Common myeloid progenitor, CD34-positive (primary cell): ENCODE measurements at regions not wholly inside any gene's neighbourhood (a gene's known extent, or its start where the extent isn't known, plus 50 kb on each side); places are given as distances from the start of the nearest gene placed in this dataset.

Experiments
- CTCF ChIA-PET: fragments of 350-600 bp; sonication (Branson Sonifier 250); formaldehyde crosslinking; loops from one replicate; lab custom pipeline; 2021; ENCODE audit warnings: antibody characterized with exemption; lab: Charles Lee
- POLR2A ChIA-PET: fragments of 350-600 bp; sonication (Branson Sonifier 250); formaldehyde crosslinking; loops from one replicate; lab custom pipeline; 2021; ENCODE audit warnings: antibody characterized with exemption; lab: Charles Lee
- DNase-seq, 3 donors: peaks; one replicate each; pipeline versions ENCODE4 v3.0.0 to v3.0.0-alpha.2; 2013
- H3K27ac ChIP-seq, 2 experiments: 1 replicate in 1 of 2; 2 replicates in 1 of 2; pipeline ENCODE4 v1.7.0; 2013; ENCODE audit warnings: inconsistent platforms in 2 of 2, low read length in 2 of 2, mild to moderate bottlenecking in 2 of 2, low read depth in 1 of 2, moderate library complexity in 1 of 2; ENCODE audit not compliant: severe bottlenecking in 2 of 2, insufficient read depth in 1 of 2, poor library complexity in 1 of 2
- H3K27me3 ChIP-seq, 5 experiments: replicated peaks in 2 of 5; 1 replicate in 3 of 5; 2 replicates in 2 of 5; pipeline versions ENCODE4 v1.6.1 to v1.7.0; 2013; ENCODE audit warnings: low read length in 4 of 5, mild to moderate bottlenecking in 2 of 5, moderate library complexity in 2 of 5, inconsistent platforms in 1 of 5; ENCODE audit not compliant: insufficient read depth in 5 of 5, control insufficient read depth in 4 of 5
- H3K36me3 ChIP-seq, 4 experiments: 1 replicate in 2 of 4; 2 replicates in 2 of 4; pipeline versions ENCODE4 v1.6.1 to v1.7.0; 2013; ENCODE audit warnings: low read length in 3 of 4, control low read depth in 1 of 4, mild to moderate bottlenecking in 1 of 4; ENCODE audit not compliant: control insufficient read depth in 4 of 4, insufficient read depth in 4 of 4
- H3K4me1 ChIP-seq, 4 experiments: 1 replicate in 3 of 4; 2 replicates in 1 of 4; pipeline versions ENCODE4 v1.6.1 to v1.7.1; 2013; ENCODE audit warnings: low read length in 3 of 4, mild to moderate bottlenecking in 3 of 4, control low read depth in 1 of 4, inconsistent platforms in 1 of 4, moderate library complexity in 1 of 4; ENCODE audit not compliant: control insufficient read depth in 4 of 4, insufficient read depth in 4 of 4; ENCODE audit errors: control extremely low read depth in 1 of 4
- H3K4me3 ChIP-seq, 7 experiments: 1 replicate in 4 of 7; 2 replicates in 3 of 7; pipeline versions ENCODE4 v1.5.1 to v1.7.0; 2013; ENCODE audit warnings: mild to moderate bottlenecking in 7 of 7, low read length in 6 of 7, moderate library complexity in 6 of 7, inconsistent platforms in 2 of 7, low read depth in 2 of 7, control low read depth in 1 of 7; ENCODE audit not compliant: insufficient read depth in 4 of 7, control insufficient read depth in 1 of 7; ENCODE audit errors: extremely low read depth in 1 of 7
- H3K9me3 ChIP-seq, 5 experiments: 1 replicate in 4 of 5; 2 replicates in 1 of 5; pipeline versions ENCODE4 v1.6.1 to v1.7.1; 2013; ENCODE audit warnings: low read length in 4 of 5, mild to moderate bottlenecking in 2 of 5, inconsistent platforms in 1 of 5, low read depth in 1 of 5, moderate library complexity in 1 of 5; ENCODE audit not compliant: control insufficient read depth in 4 of 5, insufficient read depth in 2 of 5; ENCODE audit errors: control extremely low read depth in 1 of 5
- WGBS: methylation state at CpG from one replicate; pipeline ENCODE4 v1.1.5; 2013; ENCODE audit not compliant: insufficient coverage; 5-methylcytosine and 5-hydroxymethylcytosine counted together

GRCh38 chr18:78807668-78808067 lies 171.9 kb upstream of the SALL3 start:
- 100% methylated on average over 4 of the region's 5 CpGs for WGBS
- H3K36me3 ChIP-seq: no peaks in the 10 kb centered on the region
- peaks cover 0 to 7% (median 4%) of the 10 kb centered on the region in 5 experiments for H3K9me3 ChIP-seq

GRCh38 chr18:78809845-78810244 lies 169.8 kb upstream of the SALL3 start:
- no peak overlapping the region for H3K4me3 ChIP-seq
- WGBS: 100% methylated on average over 6 of the region's 13 CpGs
- ChIA-PET POLR2A (no interaction called here), CTCF (no interaction called here)
- no peak overlapping the region for H3K27ac ChIP-seq
- no peak for DNase-seq
- peaks cover 0 to 28% (median 5%) of the 10 kb centered on the region in 5 experiments for H3K27me3 ChIP-seq
- no peaks in the 10 kb centered on the region for H3K4me1 ChIP-seq
- H3K9me3 ChIP-seq: peaks cover 0 to 7% (median 4%) of the 10 kb centered on the region in 5 experiments
- no peaks in the 10 kb centered on the region for H3K36me3 ChIP-seq

More at GRCh38 chr18:78807668-78808067, 171.9 kb upstream of the SALL3 start:
- H3K4me1 ChIP-seq: no peaks in the 10 kb centered on the region
- no peak overlapping the region for H3K27ac ChIP-seq
- ChIA-PET POLR2A (no interaction called here), CTCF (no interaction called here)
- no peak for DNase-seq
- H3K27me3 ChIP-seq: peaks cover 0 to 7% (median 0%) of the 10 kb centered on the region in 5 experiments
- no peak overlapping the region for H3K4me3 ChIP-seq

GRCh38 chr18:78810706-78811105 lies 168.9 kb upstream of the SALL3 start:
- POLR2A ChIA-PET: no interaction called here
- H3K4me3 ChIP-seq: no peak overlapping the region
- 96% methylated on average over 18 of the region's 18 CpGs for WGBS
- no peak overlapping the region for H3K27ac ChIP-seq
- DNase-seq: no peak
- CTCF ChIA-PET: no interaction called here
- no peaks in the 10 kb centered on the region for H3K4me1 ChIP-seq
- no peaks in the 10 kb centered on the region for H3K36me3 ChIP-seq
- peaks cover 0 to 5% (median 4%) of the 10 kb centered on the region in 5 experiments for H3K9me3 ChIP-seq
- H3K27me3 ChIP-seq: peaks cover 5 to 37% (median 9%) of the 10 kb centered on the region in 5 experiments

GRCh38 chr18:78812067-78812466 lies 167.6 kb upstream of the SALL3 start:
- Histone ChIP-seq H3K4me1 (no peaks in the 10 kb centered on the region), H3K27ac (no peak overlapping the region), H3K9me3 (peaks cover 0 to 5% (median 4%) of the 10 kb centered on the region in 5 experiments), H3K36me3 (no peaks in the 10 kb centered on the region), H3K4me3 (no peak overlapping the region), H3K27me3 (peaks cover 5 to 44% (median 9%) of the 10 kb centered on the region in 5 experiments)
- CTCF ChIA-PET: no interaction called here
- WGBS: 90% methylated on average over 2 of the region's 9 CpGs
- POLR2A ChIA-PET: no interaction called here
- DNase-seq: no peak

DNA sequence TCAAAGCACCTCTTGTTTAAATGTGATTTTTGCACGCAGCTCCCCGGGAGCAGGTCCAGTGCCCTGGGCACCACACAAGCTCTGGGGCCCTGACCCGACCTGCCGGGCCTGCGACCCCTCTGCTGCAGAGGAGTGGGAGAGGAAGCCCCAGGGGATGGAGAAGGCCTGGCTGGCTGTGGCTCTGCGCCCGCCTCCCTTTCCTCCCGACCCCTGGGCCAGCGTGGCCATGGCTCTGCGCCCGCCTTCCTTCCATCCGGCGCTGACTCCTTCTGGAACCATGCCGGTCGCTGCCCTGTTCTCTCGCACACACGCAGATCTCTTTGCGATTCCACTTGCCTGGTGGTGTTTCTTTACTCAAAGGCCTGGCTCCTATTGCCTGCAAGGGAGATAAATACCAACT lies 166.5 kb upstream of the SALL3 start:
- 75% methylated on average over 18 of the region's 18 CpGs for WGBS
- DNase-seq: no peak
- no peaks in the 10 kb centered on the region for H3K36me3 ChIP-seq
- H3K27ac ChIP-seq: no peak overlapping the region
- CTCF ChIA-PET: no interaction called here
- POLR2A ChIA-PET: no interaction called here
- H3K9me3 ChIP-seq: peaks cover 0 to 5% (median 4%) of the 10 kb centered on the region in 5 experiments
- peaks cover 5 to 44% (median 9%) of the 10 kb centered on the region in 5 experiments for H3K27me3 ChIP-seq
- no peak overlapping the region for H3K4me3 ChIP-seq
- H3K4me1 ChIP-seq: no peaks in the 10 kb centered on the region

DNA sequence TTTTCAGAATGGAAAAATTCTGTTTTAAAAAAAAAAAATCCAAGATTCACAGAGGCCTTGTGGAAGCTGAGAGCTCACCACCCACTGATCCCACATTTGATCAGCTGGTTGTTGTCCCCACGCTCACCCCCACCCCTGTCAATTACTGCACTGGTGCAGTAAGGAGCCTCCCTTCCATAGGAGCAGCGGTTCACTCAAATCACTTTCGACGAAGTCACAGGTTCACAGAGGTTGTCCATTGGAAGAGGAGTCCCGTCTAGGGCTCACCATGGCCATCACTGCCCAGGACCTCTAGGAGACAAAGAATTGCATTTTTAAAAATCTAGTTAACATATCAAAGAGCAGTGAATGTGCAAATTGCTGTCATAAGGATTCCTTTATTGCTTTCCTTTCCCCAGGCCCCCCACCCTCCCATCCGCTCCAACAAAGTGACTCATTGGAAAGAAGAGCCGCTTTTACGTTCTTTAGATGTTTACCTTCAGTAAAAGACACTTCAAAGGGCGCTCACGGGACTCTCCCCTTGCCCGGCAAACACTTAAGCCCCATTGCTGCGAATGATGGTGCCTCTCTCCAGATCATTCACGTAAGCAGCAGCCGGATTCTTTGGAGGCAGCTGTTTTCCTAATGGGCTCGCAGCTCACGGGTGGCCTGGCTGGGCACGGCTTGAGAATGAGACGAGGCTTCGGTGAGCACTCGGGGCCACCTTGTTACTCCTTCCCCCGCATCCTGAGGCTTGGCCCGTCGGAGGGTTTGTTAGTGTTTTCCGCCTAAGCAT lies 165.5 kb upstream of the SALL3 start:
- Histone ChIP-seq H3K4me1 (no peaks in the 10 kb centered on the region), H3K4me3 (no peak overlapping the region), H3K36me3 (no peaks in the 10 kb centered on the region), H3K27ac (no peak overlapping the region), H3K9me3 (peaks cover 0 to 5% (median 4%) of the 10 kb centered on the region in 5 experiments), H3K27me3 (peaks cover 5 to 44% (median 9%) of the 10 kb centered on the region in 5 experiments)
- POLR2A ChIA-PET: no interaction called here
- no peak for DNase-seq
- 34% methylated on average over 24 of the region's 24 CpGs for WGBS
- CTCF ChIA-PET: no interaction called here

DNA sequence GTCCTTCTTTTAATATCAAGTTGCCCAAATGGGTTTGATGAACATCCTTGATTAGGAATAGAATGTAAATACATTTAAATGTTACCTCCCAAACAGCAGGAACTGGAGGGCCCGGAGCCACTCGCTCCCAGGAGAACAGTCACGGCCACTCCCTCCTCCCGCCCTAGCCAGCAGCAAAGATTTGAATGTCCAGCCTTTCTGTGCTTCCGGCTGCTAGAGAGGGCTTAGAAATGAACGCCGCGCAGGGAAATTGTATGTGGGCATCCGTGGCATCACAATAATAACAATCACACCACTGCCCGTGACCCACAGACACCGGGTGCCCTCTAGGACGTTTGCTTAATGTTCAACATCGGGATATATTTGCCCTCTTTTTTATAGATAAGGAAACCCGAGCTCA lies 164.9 kb upstream of the SALL3 start:
- H3K9me3 ChIP-seq: peaks cover 0 to 4% (median 2%) of the 10 kb centered on the region in 5 experiments
- H3K36me3 ChIP-seq: no peaks in the 10 kb centered on the region
- DNase-seq: no peak
- no peaks in the 10 kb centered on the region for H3K4me1 ChIP-seq
- WGBS: 66% methylated on average over 14 of the region's 14 CpGs
- ChIA-PET POLR2A (no interaction called here), CTCF (no interaction called here)
- H3K27me3 ChIP-seq: peaks cover 5 to 44% (median 9%) of the 10 kb centered on the region in 5 experiments
- H3K4me3 ChIP-seq: no peak overlapping the region
- no peak overlapping the region for H3K27ac ChIP-seq
